PC-3 (cell line): ENCODE measurements at regions not wholly inside any gene's neighbourhood (a gene's known extent, or its start where the extent isn't known, plus 50 kb on each side); places are given as distances from the start of the nearest gene placed in this dataset.
A peak's percentile ranks its signal among the peaks of the same experiment; 100 is the strongest.

Source experiments
- ATAC-seq: fragments of 200-7000 bp; cut with Tn5 transposase; 2 replicates; pipeline ENCODE4 v1.9.1; 2020; ENCODE audit warnings: mild to moderate bottlenecking, moderate library complexity
- BruUV-seq: library from RNA; stranded (reverse); fragments of 400-500 nt; replicated peaks from 2 replicates; lab custom pipeline; 2021; lab: Mats Ljungman, UMichigan
- CTCF ChIA-PET: fragments of 300-600 bp; sonication (Branson Sonifier 250); formaldehyde crosslinking; loops from one replicate; lab custom pipeline; 2022; ENCODE audit warnings: antibody characterized with exemption; lab: Charles Lee
- POLR2A ChIA-PET: fragments of 300-600 bp; sonication (Branson Sonifier 250); formaldehyde crosslinking; loops from one replicate; lab custom pipeline; 2022; ENCODE audit warnings: antibody characterized with exemption; ENCODE audit not compliant: unreplicated experiment; lab: Charles Lee
- DNase-seq: peaks from one replicate; pipeline ENCODE4 v3.0.0-alpha.2; 2015
- H2AFZ ChIP-seq: fragments of 300-600 bp; sonication (generic); 2 replicates; pipeline ENCODE4 v1.6.0; 2016; ENCODE audit warnings: antibody characterized with exemption, low read length
- H3F3A ChIP-seq: fragments of 300-600 bp; sonication (generic); one replicate; pipeline ENCODE4 v1.6.0; 2017; ENCODE audit warnings: antibody characterized with exemption, low read length, control low read depth, mild to moderate bottlenecking; ENCODE audit not compliant: unreplicated experiment
- H3K27ac ChIP-seq: fragments of 300-600 bp; sonication (generic); 2 replicates; pipeline ENCODE4 v1.5.1; 2016; ENCODE audit warnings: mild to moderate bottlenecking, low read length
- H3K27me3 ChIP-seq: fragments of 300-600 bp; sonication (generic); 2 replicates; pipeline ENCODE4 v1.6.1; 2016; ENCODE audit warnings: low read length, mixed read lengths
- H3K36me3 ChIP-seq: fragments of 300-600 bp; sonication (generic); 2 replicates; pipeline ENCODE4 v1.6.1; 2016; ENCODE audit warnings: low read depth, mixed run types, low read length, mixed read lengths
- H3K4me1 ChIP-seq: fragments of 300-600 bp; sonication (generic); 2 replicates; pipeline ENCODE4 v1.5.1; 2016; ENCODE audit warnings: low read length; ENCODE audit not compliant: insufficient read depth
- H3K4me2 ChIP-seq: fragments of 300-600 bp; sonication (generic); 2 replicates; pipeline ENCODE4 v1.6.0; 2016; ENCODE audit warnings: low read length
- H3K4me3 ChIP-seq: fragments of 300-600 bp; sonication (generic); 2 replicates; pipeline ENCODE4 v1.5.1; 2016; ENCODE audit warnings: mild to moderate bottlenecking, low read length, mixed read lengths
- H3K79me2 ChIP-seq: fragments of 300-600 bp; sonication (generic); 2 replicates; pipeline ENCODE4 v1.6.1; 2017; ENCODE audit warnings: low read length, mixed read lengths
- H3K9ac ChIP-seq: fragments of 300-600 bp; sonication (generic); 2 replicates; pipeline ENCODE4 v1.6.0; 2016; ENCODE audit warnings: mild to moderate bottlenecking, low read length
- H3K9me2 ChIP-seq: fragments of 300-600 bp; sonication (generic); replicated peaks from 2 replicates; pipeline ENCODE4 v1.6.1; 2016; ENCODE audit warnings: mixed run types, low read length, mixed read lengths
- H3K9me3 ChIP-seq: fragments of 300-600 bp; sonication (generic); 2 replicates; pipeline ENCODE4 v1.6.1; 2016; ENCODE audit warnings: low read length, mixed read lengths
- H4K20me1 ChIP-seq: fragments of 300-600 bp; sonication (generic); 2 replicates; pipeline ENCODE4 v1.6.1; 2016; ENCODE audit warnings: low read length, mixed read lengths
- CTCF ChIP-seq: fragments of 300-600 bp; sonication (generic); conservative IDR thresholded peaks from 2 replicates; pipeline ENCODE4 v1.5.1; 2017; ENCODE audit warnings: antibody characterized with exemption, low read depth, mild to moderate bottlenecking, low read length
- EZH2 ChIP-seq: fragments of 300-600 bp; sonication (generic); IDR thresholded peaks from one replicate; pipeline ENCODE4 v1.6.1; 2017; ENCODE audit warnings: antibody characterized with exemption, mild to moderate bottlenecking, low read length; ENCODE audit not compliant: unreplicated experiment
- EZH2phosphoT487 ChIP-seq: fragments of 300-600 bp; sonication (generic); IDR thresholded peaks from 2 replicates; pipeline ENCODE4 v1.6.1; 2018; ENCODE audit warnings: mild to moderate bottlenecking, antibody characterized with exemption, low read length, borderline replicate concordance
- intact Hi-C: fragments of 100-400 bp; cut with micrococcal nuclease; formaldehyde crosslinking; loops from 2 replicates; pipeline ENCODE4 v1.9.0; 2023

GRCh38 chr1:117812869-117813511 is 116.4 kb downstream of the GDAP2 start:
- H3K36me3 ChIP-seq: no peaks in the 10 kb centered on the region
- BruUV-seq: no TSS peak
- H3K27ac ChIP-seq: no peak overlapping the region
- intact Hi-C loops: loop anchor here (5.0 kb wide), 1 partner anchor 56 kb away; no protein-coding TSS in a partner anchor
- peaks cover 28% of the 10 kb centered on the region for H3K4me1 ChIP-seq
- no peaks in the 10 kb centered on the region for H3F3A ChIP-seq
- no peaks in the 10 kb centered on the region for H3K9me2 ChIP-seq
- H3K4me3 ChIP-seq: no peak overlapping the region
- H3K9ac ChIP-seq: no peak overlapping the region
- ChIA-PET POLR2A (no interaction called here), CTCF (no interaction called here)
- ATAC-seq: peak; percentile 15
- DNase-seq: no peak
- H2AFZ ChIP-seq: no peak overlapping the region
- H4K20me1 ChIP-seq: no peaks in the 10 kb centered on the region
- no peaks in the 10 kb centered on the region for H3K9me3 ChIP-seq
- no peaks in the 10 kb centered on the region for H3K79me2 ChIP-seq
- H3K27me3 ChIP-seq: no peaks in the 10 kb centered on the region
- TF ChIP-seq EZH2phosphoT487 (no peak), CTCF (no peak), EZH2 (no peak)
- H3K4me2 ChIP-seq: no peak overlapping the region
